Epithelial cell of esophagus (primary cell): ENCODE measurements at regions not wholly inside any gene's neighbourhood (a gene's known extent, or its start where the extent isn't known, plus 50 kb on each side); places are given as distances from the start of the nearest gene placed in this dataset.

Experiments used
- DNase-seq: peaks from one replicate; pipeline ENCODE4 v3.0.0; 2010; ENCODE audit warnings: low read depth
- H3K4me3 ChIP-seq: 2 replicates; pipeline ENCODE4 v1.5.1; 2011; ENCODE audit warnings: mild to moderate bottlenecking, low read length, control low read depth
- TF ChIP-seq, protein P1 (sequence below): IDR thresholded peaks from 2 replicates; pipeline ENCODE4 v1.5.1; 2011; ENCODE audit warnings: low read depth, mild to moderate bottlenecking, low read length, control low read depth, inconsistent platforms; ENCODE audit not compliant: insufficient read depth; ENCODE audit errors: missing control alignments

DNA sequence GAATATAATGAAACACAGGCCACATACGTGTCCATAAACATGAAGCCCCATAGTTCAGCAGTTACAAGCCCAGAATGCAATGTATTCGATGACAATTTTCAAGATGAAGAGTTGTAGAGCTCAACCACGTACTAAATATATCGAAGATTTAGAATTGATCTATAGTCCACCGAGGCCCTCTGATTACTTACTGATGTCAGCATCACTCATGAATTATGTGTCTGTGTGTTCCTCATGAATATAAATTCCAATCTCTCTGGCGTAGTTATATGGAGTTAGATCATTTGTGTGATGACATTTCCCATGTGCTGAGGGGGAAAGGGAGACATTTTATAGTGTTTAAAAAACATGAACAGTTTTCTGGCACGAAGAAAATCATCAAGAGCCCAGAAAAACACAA, 97.5 kb downstream of the PFDN4 start:
- no peak for DNase-seq
- TF ChIP-seq, protein P1, sequence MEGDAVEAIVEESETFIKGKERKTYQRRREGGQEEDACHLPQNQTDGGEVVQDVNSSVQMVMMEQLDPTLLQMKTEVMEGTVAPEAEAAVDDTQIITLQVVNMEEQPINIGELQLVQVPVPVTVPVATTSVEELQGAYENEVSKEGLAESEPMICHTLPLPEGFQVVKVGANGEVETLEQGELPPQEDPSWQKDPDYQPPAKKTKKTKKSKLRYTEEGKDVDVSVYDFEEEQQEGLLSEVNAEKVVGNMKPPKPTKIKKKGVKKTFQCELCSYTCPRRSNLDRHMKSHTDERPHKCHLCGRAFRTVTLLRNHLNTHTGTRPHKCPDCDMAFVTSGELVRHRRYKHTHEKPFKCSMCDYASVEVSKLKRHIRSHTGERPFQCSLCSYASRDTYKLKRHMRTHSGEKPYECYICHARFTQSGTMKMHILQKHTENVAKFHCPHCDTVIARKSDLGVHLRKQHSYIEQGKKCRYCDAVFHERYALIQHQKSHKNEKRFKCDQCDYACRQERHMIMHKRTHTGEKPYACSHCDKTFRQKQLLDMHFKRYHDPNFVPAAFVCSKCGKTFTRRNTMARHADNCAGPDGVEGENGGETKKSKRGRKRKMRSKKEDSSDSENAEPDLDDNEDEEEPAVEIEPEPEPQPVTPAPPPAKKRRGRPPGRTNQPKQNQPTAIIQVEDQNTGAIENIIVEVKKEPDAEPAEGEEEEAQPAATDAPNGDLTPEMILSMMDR = no peak
- H3K4me3 ChIP-seq = no peak overlapping the region

DNA sequence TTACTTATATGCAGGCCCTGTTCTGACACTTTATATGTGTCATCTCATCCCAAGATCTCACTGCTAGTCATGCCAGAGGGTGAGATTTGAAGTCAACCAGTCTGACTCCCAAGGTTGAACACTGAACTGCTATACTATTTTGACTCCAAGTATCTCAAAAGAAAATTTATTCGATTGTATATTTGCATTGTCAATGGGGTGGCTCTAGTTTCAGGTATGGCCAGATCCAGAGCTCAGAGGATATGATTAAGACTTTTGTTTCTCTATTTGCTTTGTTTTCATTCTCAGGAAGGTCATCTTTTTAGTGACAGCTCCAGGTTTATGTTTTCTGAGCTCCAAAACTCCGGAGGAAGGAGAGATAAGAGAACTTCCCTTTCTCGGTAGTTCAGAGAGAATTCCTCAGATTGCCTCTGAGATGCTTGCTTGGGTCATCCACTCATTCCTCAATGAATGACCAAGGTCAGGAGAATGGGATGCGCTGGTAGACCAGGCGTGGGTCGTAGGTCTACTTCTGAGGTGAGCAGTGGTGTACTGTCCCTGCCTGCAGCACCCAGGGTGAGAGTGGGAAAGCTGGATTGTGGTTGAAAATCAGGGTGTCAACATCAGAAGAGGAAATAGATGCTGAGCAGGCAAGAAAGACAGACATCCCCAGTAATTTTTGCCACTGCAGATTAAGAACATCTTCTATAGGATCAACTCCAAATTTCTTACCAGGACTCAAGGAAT, 99.3 kb downstream of the PFDN4 start:
- TF ChIP-seq, protein P1 = no peak
- DNase-seq = no peak
- H3K4me3 ChIP-seq = no peak overlapping the region

GRCh38 chr20:54308804-54309203, 100.9 kb downstream of the PFDN4 start:
- TF ChIP-seq, protein P1 = no peak
- no peak for DNase-seq
- H3K4me3 ChIP-seq = no peak overlapping the region

GRCh38 chr20:54318892-54319291, 111.0 kb downstream of the PFDN4 start:
- TF ChIP-seq, protein P1 = no peak
- H3K4me3 ChIP-seq = no peak overlapping the region
- DNase-seq = no peak

DNA sequence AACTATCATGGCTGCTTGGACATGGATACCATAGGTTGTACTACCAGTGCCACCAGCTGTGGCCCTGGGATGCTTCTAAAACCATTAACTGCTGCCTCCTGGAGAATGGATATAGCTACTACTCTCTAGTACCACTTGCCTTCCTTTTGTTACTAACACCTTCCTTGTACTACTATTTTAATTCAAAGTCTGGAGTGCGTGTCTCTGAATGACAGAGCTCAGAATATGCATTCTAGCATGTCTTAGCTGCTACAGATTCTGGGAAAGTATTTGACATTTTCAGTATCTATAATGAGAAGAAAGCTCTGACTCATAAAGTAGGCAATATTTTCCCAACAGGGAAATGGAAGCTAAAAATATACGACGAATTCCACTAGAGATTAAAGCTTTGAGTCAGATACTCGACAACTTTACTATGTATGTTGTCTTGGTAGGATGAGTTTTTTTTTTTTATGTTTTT, 112.3 kb downstream of the PFDN4 start:
- TF ChIP-seq, protein P1 = no peak
- no peak overlapping the region for H3K4me3 ChIP-seq
- DNase-seq = peak; percentile 3

GRCh38 chr20:54321352-54322087, 113.6 kb downstream of the PFDN4 start:
- H3K4me3 ChIP-seq = no peak overlapping the region
- TF ChIP-seq, protein P1 = no peak
- no peak for DNase-seq

DNA sequence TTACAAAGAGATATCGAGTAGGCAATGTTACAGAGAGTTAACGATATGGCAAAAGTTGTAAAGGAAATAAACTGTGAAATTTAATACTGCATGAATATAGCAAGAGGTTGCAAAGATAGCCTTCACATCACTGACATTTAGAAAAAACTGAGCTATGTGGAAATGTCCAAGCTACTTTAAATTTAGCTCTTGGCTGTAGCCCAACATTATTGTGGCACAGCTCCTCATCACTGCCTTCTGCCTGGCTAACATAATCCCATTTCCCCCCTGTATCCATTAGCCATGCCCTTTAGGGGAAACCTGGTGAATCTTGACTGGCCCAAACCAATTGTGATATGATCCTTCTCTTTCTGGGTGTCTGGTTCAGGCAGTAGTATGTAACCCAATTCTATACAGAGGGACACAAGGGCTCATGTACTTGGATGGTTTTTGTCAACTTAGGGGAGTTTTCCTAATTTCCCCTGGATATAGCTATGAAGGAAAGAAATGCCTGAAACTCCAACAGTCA, 115.4 kb downstream of the PFDN4 start:
- no peak overlapping the region for H3K4me3 ChIP-seq
- TF ChIP-seq, protein P1 = no peak
- DNase-seq = no peak
